ENCODE measurements at regions not wholly inside any gene's neighbourhood (a gene's known extent, or its start where the extent isn't known, plus 50 kb on each side); places are given as distances from the start of the nearest gene placed in this dataset.
"Not testable (repeated sequence)": the region's sequence is repeated elsewhere in the genome, so short reads cannot be mapped to it uniquely, and the experiment has no call there.

DNA sequence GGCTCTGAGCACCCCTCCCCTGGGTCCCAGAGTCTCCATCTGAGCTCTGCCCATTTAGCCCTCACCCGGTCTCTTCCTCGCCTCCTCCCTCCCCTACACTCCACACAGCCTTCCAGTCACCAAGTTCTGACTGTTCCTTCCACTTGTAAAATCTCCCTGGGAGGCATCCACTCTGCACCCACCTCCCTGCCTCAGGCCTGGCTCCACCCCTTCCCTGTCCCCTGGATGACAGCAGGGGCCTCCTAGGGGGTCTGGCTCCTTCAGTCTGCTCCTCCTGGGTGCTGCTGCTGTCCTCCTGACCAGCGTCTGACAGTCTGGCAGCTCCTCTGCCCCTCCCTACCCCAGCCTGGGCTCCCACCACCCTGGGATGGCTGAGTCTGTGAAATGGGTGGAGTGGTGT is 77.7 kb upstream of the GOLGA6L4 start:
- CTCF ChIA-PET; DNase-seq; H3K27ac ChIP-seq (ENCODE audit: insufficient read depth in 1 of 2, low read depth in 1 of 2, low read length in 2 of 2, poor library complexity in 1 of 2, severe bottlenecking in 2 of 2); H3K36me3 ChIP-seq (ENCODE audit: control insufficient read depth in 4 of 4, insufficient read depth in 4 of 4, low read length in 3 of 4); H3K4me1 ChIP-seq (ENCODE audit: control extremely low read depth in 1 of 4, control insufficient read depth in 4 of 4, insufficient read depth in 4 of 4, low read length in 3 of 4); H3K4me3 ChIP-seq (ENCODE audit: control insufficient read depth in 1 of 7, extremely low read depth in 1 of 7, insufficient read depth in 4 of 7, low read depth in 2 of 7, low read length in 6 of 7); H3K27me3 ChIP-seq (replicated peaks in 2 of 5; ENCODE audit: control insufficient read depth in 4 of 5, insufficient read depth in 5 of 5, low read length in 4 of 5); H3K9me3 ChIP-seq (ENCODE audit: control extremely low read depth in 1 of 5, control insufficient read depth in 4 of 5, insufficient read depth in 2 of 5, low read depth in 1 of 5, low read length in 4 of 5); POLR2A ChIA-PET: not testable (repeated sequence)
- no CpG with 5 or more reads among the region's 3 CpGs for WGBS (ENCODE audit: insufficient coverage)

DNA sequence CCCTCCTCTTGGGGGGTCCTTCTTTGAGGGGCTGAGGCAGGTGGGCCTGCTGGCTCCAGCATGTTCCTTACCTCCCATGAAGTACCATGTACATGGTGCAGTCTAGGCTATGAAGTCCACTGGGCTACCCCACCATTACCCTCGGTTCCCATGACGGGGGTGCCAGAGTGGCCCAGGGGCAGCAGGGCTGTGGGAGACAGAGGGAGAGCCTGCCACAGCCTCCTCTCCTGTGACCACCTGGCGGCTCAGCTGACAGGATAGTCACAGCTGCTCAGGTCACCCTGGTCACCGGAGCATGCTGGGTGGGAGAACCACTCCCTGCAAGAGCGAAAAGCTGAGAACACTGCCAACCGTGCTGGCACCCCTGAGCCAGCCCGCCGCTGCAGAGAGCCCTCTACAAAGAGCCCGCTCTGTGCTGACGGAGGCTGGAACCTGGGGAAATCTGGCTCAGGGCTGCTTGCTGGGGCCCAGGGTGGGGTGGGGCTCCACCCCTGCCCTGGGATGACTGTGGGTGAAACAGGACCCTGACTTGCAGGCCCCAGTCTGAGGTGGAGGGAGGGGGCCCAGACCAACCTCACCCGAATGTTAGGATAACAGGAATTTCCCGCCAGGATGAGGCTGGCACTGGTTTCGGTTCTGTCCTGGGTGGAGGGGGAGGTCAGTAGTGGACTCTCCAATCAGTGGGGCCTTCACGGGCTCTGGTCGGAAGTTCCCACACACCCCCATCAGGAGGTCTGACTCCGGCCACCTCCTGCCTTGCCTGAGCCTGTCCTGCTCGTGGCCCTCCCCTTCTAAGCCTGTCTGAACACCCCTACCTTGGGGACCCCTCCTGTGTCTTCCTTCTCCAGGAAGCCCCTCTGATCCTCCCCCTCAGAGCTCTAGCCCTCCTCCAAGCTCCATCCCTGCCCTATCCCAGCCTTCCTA is 76.0 kb upstream of the GOLGA6L4 start:
- POLR2A ChIA-PET; H3K4me3 ChIP-seq (ENCODE audit: control insufficient read depth in 1 of 7, extremely low read depth in 1 of 7, insufficient read depth in 4 of 7, low read depth in 2 of 7, low read length in 6 of 7); H3K27me3 ChIP-seq (replicated peaks in 2 of 5; ENCODE audit: control insufficient read depth in 4 of 5, insufficient read depth in 5 of 5, low read length in 4 of 5); H3K4me1 ChIP-seq (ENCODE audit: control extremely low read depth in 1 of 4, control insufficient read depth in 4 of 4, insufficient read depth in 4 of 4, low read length in 3 of 4); H3K36me3 ChIP-seq (ENCODE audit: control insufficient read depth in 4 of 4, insufficient read depth in 4 of 4, low read length in 3 of 4); CTCF ChIA-PET; H3K27ac ChIP-seq (ENCODE audit: insufficient read depth in 1 of 2, low read depth in 1 of 2, low read length in 2 of 2, poor library complexity in 1 of 2, severe bottlenecking in 2 of 2); DNase-seq; H3K9me3 ChIP-seq (ENCODE audit: control extremely low read depth in 1 of 5, control insufficient read depth in 4 of 5, insufficient read depth in 2 of 5, low read depth in 1 of 5, low read length in 4 of 5): not testable (repeated sequence)
- WGBS (ENCODE audit: insufficient coverage): 100% methylated on average over 4 of the region's 17 CpGs

DNA sequence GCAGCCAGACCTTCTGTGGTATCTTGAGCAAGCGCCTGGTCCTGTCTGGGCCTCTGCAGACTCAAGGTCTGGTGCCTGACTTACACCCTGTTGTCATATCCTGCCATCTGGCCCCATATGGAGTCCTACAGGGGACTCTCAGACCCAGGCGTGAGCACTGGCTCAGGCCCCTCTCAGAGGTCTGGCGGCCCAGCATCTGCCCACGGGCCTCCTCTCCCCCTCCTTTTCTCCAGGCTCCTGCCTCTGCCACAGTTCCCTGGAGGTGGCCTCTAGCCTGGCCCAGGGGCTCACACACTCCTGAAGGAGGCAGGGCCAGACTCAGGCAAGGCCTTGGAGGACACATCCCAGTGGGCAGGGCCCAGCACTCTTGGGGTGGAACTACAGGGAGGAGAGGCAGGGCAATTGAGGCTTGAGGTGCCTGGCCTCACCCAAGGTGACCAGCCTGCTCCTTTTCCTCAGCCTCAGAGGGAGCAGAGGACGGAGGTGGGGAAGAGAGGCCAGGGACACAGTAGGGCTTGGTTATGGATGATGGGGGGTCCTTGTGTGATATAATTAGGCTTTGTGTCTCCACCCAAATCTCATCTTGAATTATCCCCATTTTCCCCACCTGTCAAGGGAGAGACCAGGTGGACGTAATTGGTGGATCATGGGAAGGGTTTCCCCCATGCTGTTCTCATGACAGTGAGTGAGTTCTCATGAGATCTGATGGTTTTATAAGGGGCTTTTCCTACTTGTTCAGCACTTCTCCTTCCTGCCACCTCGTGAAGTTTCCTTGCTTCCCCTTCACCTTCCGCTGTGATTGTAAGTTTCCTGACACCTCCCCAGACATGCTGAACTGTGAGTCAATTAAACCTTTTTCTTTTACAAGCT is 70.9 kb upstream of the GOLGA6L4 start:
- H3K9me3 ChIP-seq (ENCODE audit: control extremely low read depth in 1 of 5, control insufficient read depth in 4 of 5, insufficient read depth in 2 of 5, low read depth in 1 of 5, low read length in 4 of 5); H3K4me1 ChIP-seq (ENCODE audit: control extremely low read depth in 1 of 4, control insufficient read depth in 4 of 4, insufficient read depth in 4 of 4, low read length in 3 of 4); POLR2A ChIA-PET; H3K27me3 ChIP-seq (replicated peaks in 2 of 5; ENCODE audit: control insufficient read depth in 4 of 5, insufficient read depth in 5 of 5, low read length in 4 of 5); H3K27ac ChIP-seq (ENCODE audit: insufficient read depth in 1 of 2, low read depth in 1 of 2, low read length in 2 of 2, poor library complexity in 1 of 2, severe bottlenecking in 2 of 2); CTCF ChIA-PET; H3K36me3 ChIP-seq (ENCODE audit: control insufficient read depth in 4 of 4, insufficient read depth in 4 of 4, low read length in 3 of 4); H3K4me3 ChIP-seq (ENCODE audit: control insufficient read depth in 1 of 7, extremely low read depth in 1 of 7, insufficient read depth in 4 of 7, low read depth in 2 of 7, low read length in 6 of 7): not testable (repeated sequence)
- 86% methylated on average over 5 of the region's 8 CpGs for WGBS (ENCODE audit: insufficient coverage)
- DNase-seq: peak in 1 of 3 donors; percentile 15

DNA sequence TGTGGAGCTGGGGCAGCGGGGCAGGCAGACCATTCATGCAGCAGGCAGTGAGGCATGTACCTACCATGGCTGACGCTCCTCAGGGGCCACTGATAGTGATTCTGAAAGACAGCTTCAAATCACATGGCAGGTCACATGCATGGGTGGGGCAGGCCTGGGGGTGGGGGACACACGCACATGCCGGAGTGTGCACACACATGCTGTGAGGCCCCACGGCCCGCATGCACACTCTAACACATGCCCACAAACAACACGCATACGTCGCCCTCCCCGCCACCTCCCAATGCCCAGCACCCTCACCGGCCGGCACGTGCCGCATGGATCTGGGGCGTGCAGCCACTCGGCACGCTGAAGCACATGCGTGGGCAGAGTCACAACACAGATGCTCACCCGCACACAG is 65.5 kb upstream of the GOLGA6L4 start:
- DNase-seq; POLR2A ChIA-PET; H3K4me1 ChIP-seq (ENCODE audit: control extremely low read depth in 1 of 4, control insufficient read depth in 4 of 4, insufficient read depth in 4 of 4, low read length in 3 of 4); H3K36me3 ChIP-seq (ENCODE audit: control insufficient read depth in 4 of 4, insufficient read depth in 4 of 4, low read length in 3 of 4); CTCF ChIA-PET; H3K27me3 ChIP-seq (replicated peaks in 2 of 5; ENCODE audit: control insufficient read depth in 4 of 5, insufficient read depth in 5 of 5, low read length in 4 of 5); H3K27ac ChIP-seq (ENCODE audit: insufficient read depth in 1 of 2, low read depth in 1 of 2, low read length in 2 of 2, poor library complexity in 1 of 2, severe bottlenecking in 2 of 2); H3K9me3 ChIP-seq (ENCODE audit: control extremely low read depth in 1 of 5, control insufficient read depth in 4 of 5, insufficient read depth in 2 of 5, low read depth in 1 of 5, low read length in 4 of 5); H3K4me3 ChIP-seq (ENCODE audit: control insufficient read depth in 1 of 7, extremely low read depth in 1 of 7, insufficient read depth in 4 of 7, low read depth in 2 of 7, low read length in 6 of 7): not testable (repeated sequence)
- WGBS (ENCODE audit: insufficient coverage): no CpG with 5 or more reads among the region's 19 CpGs

DNA sequence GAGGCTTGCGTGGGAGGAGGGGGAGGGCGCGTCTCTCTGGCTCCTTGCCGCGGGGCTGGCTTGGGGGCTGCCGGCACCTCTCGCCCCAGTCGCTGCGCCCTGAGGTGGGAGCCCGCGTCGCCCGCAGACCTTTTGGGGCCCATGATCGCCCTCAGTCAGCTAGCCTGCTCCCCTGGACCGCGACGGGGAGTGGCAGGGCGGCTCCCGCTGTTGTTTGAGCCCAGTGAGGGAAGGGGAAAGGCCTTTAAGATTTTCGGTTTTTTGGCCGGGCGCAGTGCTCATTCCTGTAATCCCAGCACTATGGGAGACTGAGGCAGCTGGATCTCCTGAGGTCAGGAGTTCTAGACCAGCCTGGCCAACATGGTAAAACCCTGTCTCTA is 62.4 kb upstream of the GOLGA6L4 start:
- no CpG with 5 or more reads among the region's 22 CpGs for WGBS (ENCODE audit: insufficient coverage)
- H3K27me3 ChIP-seq (replicated peaks in 2 of 5; ENCODE audit: control insufficient read depth in 4 of 5, insufficient read depth in 5 of 5, low read length in 4 of 5); CTCF ChIA-PET; H3K9me3 ChIP-seq (ENCODE audit: control extremely low read depth in 1 of 5, control insufficient read depth in 4 of 5, insufficient read depth in 2 of 5, low read depth in 1 of 5, low read length in 4 of 5); DNase-seq; H3K36me3 ChIP-seq (ENCODE audit: control insufficient read depth in 4 of 4, insufficient read depth in 4 of 4, low read length in 3 of 4); H3K4me1 ChIP-seq (ENCODE audit: control extremely low read depth in 1 of 4, control insufficient read depth in 4 of 4, insufficient read depth in 4 of 4, low read length in 3 of 4); POLR2A ChIA-PET; H3K27ac ChIP-seq (ENCODE audit: insufficient read depth in 1 of 2, low read depth in 1 of 2, low read length in 2 of 2, poor library complexity in 1 of 2, severe bottlenecking in 2 of 2): not testable (repeated sequence)
- H3K4me3 ChIP-seq (ENCODE audit: control insufficient read depth in 1 of 7, extremely low read depth in 1 of 7, insufficient read depth in 4 of 7, low read depth in 2 of 7, low read length in 6 of 7): peak overlapping the region in 1 of 7 experiments; percentile 63

Data from common myeloid progenitor, CD34-positive (primary cell).